Activated CD4-positive, alpha-beta T cell treated with anti-CD3 and anti-CD28 coated beads, Interleukin-2, amount 50 U/mL, for 1 hour (primary cell): ENCODE measurements at regions not wholly inside any gene's neighbourhood (a gene's known extent, or its start where the extent isn't known, plus 50 kb on each side); places are given as distances from the start of the nearest gene placed in this dataset.

Experiments used
- DNase-seq: peaks from one replicate; pipeline ENCODE4 v3.0.0-alpha.2; 2020

- no peak for DNase-seq
Measured at GRCh38 chr13:57918913-57919312, 287.4 kb downstream of the PCDH17 start.

GRCh38 chr13:57925250-57925649 lies 293.7 kb downstream of the PCDH17 start:
- no peak for DNase-seq

DNA sequence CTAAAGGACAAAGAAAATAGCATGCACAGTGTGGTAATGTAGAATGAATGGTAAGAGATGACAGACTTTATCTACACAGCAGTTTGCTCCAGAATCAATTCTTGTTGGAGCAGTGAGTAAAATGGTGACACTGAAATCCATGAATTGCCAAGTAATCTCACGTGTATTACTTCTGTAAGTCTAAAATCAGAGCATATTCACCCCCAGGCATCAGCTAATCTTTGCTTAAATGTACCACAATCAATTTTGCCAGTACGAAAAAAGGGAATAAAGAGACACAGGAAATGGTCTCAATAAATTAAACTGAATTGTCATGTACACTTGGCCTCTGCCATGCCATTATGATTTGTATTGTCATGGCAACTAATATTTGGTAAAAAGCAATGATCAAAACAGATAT lies 294.2 kb downstream of the PCDH17 start:
- DNase-seq, result no peak

- no peak for DNase-seq
Measured at GRCh38 chr13:57932061-57932460, 300.5 kb downstream of the PCDH17 start.

DNA sequence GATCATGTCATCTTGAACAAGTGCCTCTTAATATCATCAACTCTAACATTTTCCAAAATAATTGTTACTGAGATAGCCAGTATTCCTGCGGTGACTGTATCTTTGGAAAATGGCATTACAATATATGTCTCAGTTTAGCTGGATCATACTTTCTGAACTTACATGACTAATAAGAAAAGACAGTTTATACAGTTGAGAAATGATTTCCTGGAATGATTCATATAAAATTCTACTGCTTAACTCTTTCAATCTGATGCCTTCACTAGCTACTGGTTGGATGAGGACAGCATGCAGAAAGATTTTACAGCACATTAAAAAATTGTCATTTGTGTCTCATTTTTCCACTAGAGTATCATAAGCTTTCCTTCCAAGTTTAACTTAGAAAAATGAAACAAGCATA lies 302.1 kb downstream of the PCDH17 start:
- no peak for DNase-seq

GRCh38 chr13:57935965-57936364 lies 304.4 kb downstream of the PCDH17 start:
- no peak for DNase-seq

- DNase-seq, result no peak
Measured at GRCh38 chr13:57946361-57946760, 314.8 kb downstream of the PCDH17 start.

GRCh38 chr13:57948884-57949283 lies 317.3 kb downstream of the PCDH17 start:
- no peak for DNase-seq

- DNase-seq, result no peak
Measured at GRCh38 chr13:57969951-57970350, 338.4 kb downstream of the PCDH17 start.

DNA sequence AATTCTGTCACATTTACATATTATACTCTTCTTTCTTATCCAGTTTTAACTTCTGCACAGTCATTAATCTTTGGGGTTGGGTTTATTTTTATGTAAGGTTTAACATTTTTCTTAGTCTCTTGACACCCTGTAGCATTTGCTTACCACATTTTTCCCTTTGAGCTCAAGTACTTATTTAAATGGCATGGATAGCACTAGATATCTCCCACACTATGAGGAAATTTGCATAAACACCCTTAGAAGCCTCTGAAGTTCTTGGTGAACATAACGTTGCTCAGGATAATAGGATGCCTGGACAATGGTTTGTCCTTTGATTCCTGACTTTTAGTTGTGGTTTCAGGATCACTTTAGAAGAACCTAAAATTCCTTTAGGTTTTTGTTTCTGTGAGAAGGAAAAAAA lies 338.9 kb downstream of the PCDH17 start:
- no peak for DNase-seq

- no peak for DNase-seq
Measured at GRCh38 chr13:57982782-57983181, 351.2 kb downstream of the PCDH17 start.

DNA sequence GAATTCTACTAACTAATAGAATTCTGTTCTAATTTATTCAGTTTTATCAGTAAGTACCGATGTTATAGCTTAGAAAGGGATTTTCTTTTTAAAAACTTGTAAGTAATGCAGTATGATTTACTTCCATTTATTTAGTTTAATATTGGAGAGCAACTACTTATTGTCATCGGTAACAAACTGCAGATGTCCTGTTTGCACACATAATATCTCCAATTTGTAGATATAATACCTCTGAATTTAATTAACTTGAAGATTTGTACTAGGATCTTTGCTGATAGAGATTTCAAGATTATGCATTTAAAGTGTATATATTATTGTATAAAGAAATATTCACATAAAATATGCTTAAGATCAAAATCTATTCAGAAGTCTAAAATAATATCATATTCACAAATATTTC lies 356.7 kb downstream of the PCDH17 start:
- DNase-seq, result no peak

GRCh38 chr13:57991041-57991440 lies 359.5 kb downstream of the PCDH17 start:
- DNase-seq, result no peak

DNA sequence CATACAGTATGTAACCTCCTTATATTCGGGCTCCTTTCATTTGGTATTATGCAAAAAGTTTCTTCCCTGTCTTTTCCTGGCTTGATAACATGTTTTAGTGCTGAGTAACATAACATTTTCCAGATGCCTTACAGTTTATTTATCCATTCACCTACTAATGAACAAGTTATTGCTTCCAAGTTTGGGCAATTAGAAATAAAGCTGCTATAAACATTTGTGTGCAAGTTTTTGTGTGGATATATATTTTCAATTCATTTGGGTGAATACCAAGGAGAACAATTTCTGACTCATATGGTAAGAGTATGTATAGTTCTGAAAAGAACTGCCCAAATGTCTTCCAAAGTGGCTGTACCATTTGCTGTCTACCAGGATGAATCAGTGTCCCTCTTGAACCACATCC lies 360.9 kb downstream of the PCDH17 start:
- DNase-seq, result no peak

GRCh38 chr13:57996717-57997116 lies 365.2 kb downstream of the PCDH17 start:
- no peak for DNase-seq

DNA sequence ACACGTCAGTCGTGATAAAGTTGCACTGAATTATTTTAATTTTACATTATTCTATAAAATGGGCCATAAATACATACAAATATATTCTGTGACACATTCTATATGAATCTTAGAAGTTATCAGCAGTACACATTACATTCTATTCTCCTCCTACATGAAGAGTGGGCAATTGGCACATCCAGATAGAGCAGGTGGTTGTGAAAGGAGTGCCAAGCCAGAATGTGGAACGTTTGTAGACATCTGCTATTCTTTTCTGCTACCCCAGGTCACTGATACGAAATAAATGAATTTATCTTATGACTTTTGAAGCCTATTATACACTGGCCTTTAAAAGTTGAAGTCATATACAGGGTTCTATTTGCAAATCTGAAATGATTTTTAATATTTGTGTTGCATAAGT lies 373.2 kb downstream of the PCDH17 start:
- DNase-seq, result no peak

- DNase-seq, result no peak
Measured at GRCh38 chr13:58018020-58018419, 386.5 kb downstream of the PCDH17 start.

- no peak for DNase-seq
Measured at GRCh38 chr13:58018865-58019264, 387.3 kb downstream of the PCDH17 start.

GRCh38 chr13:58024103-58024502 lies 392.6 kb downstream of the PCDH17 start:
- DNase-seq, result no peak

- DNase-seq, result no peak
Measured at GRCh38 chr13:58025821-58026220, 394.3 kb downstream of the PCDH17 start.

DNA sequence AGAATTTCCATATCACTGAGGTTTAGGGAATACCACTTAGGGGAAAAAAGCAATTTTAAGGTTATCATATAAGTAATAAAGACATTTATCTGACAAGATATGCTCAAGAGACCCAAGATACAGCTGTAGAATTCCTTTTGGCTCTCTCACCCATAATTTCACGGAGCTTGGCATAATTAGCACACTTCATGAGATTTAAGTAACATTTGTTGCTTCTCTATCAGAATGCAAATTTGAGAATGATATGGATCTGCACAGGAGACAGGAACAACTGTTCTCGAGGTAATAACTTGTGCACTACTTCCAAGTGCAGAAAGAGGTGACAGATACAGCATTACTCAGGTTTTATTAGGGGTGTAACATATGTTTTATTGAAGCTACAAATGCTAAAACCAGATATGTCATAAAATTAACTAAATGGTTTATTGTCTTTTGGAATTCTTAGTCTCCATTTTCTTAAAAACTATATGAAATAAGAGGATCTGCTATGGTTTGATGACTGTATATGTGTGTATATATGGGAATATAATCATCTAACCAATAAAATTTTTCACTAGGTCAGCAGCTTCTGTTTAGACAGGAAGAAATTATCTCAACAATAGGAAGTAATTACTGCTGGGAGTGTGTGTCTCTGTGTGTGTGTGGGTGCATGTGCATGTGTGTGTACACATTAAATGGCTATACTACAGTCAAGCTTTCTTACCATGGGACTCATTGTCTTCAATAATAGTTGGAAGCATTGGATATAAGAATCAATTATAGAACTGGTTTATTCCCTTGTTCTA lies 401.3 kb downstream of the PCDH17 start:
- DNase-seq, result no peak

DNA sequence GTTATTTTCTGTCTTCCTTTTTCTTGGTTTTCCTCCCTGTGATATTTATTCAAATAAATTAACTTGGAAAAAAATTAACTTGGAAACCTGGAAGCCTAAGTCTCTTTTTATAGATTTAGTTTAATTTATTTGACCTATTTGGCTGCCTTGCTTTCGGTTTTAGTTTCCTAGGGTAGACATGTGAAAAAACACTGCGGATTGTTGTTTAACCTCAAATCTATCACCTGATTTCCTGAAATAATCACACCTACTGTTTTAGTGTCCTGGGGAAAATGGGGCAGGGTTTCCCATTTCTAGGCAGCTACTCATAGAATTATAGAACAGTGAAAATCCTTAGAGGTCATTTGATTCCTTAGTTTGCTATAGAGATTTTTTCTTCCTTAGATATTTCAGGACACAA lies 412.4 kb downstream of the PCDH17 start:
- DNase-seq, result no peak

DNA sequence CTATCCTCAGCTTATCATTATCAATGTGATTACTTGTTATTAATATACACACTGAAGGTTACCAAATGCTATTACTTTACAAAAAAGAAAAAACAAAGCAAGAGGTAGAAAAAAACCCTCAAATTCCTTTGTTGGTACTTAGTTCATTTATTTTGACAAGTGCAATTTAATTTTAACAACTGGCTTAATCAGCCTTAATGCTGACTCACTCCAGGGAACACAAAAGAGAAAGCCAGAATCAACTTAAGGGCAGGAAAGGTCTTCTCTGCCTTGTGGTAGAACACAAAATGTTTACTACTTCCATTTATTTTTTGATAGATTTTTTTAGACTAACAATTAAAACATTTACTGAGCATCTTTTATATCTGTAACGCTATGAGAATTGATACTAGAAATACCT lies 417.1 kb downstream of the PCDH17 start:
- DNase-seq, result no peak

GRCh38 chr13:58051396-58051795 lies 419.9 kb downstream of the PCDH17 start:
- no peak for DNase-seq

DNA sequence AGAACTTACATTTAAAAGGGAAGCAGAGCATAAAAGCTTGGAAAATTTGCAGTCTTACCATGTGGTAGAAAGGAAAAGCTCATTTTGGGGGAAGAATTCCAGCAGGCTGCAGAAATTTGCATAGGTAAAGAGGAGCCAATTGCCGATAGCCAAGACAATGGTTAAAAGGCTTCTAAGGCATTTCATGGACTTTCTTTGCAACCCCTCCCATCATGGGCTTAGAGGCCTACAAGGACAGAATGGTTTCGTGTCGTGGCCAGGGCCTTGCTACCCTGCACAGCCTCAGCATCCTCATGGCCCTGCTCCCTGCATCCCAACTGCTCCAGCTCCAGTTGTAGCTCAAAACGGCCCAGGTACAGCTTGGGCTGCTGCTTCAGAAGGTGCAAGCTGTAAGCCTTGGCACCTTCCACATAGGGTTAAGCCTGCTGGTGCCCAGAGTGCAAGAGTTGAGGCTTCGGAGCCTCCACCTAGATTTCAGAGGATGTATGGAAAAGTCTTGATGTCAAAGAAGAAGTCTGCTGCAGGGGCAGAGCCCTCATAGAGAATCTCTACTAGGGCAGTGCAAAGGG lies 420.3 kb downstream of the PCDH17 start:
- no peak for DNase-seq
